ENCODE measurements at regions not wholly inside any gene's neighbourhood (a gene's known extent, or its start where the extent isn't known, plus 50 kb on each side); places are given as distances from the start of the nearest gene placed in this dataset.

DNA sequence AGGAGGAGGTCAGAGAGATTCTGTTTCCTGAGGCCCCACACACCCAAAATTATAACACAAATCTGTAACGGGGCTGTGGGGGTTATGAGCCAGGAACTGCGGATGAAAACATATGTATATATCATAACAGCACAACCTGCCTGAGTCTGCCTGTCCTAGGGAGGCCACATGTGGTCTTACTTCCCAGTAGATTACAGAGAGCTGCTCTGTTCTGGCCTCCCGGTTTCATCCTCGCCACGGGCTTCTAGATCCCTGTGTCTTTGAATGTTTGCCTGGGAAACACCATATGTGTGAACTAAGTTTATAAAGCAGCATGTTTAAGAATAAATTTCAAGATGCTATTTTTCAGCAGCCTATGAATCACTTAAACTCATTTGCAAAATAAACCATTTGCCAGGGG, 124.0 kb downstream of the TMEM200C start:
- no peaks in the 10 kb centered on the region for H3K4me1 Mint-ChIP-seq (ENCODE audit: insufficient read depth, unreplicated experiment)
- TF ChIP-seq, protein P1, sequence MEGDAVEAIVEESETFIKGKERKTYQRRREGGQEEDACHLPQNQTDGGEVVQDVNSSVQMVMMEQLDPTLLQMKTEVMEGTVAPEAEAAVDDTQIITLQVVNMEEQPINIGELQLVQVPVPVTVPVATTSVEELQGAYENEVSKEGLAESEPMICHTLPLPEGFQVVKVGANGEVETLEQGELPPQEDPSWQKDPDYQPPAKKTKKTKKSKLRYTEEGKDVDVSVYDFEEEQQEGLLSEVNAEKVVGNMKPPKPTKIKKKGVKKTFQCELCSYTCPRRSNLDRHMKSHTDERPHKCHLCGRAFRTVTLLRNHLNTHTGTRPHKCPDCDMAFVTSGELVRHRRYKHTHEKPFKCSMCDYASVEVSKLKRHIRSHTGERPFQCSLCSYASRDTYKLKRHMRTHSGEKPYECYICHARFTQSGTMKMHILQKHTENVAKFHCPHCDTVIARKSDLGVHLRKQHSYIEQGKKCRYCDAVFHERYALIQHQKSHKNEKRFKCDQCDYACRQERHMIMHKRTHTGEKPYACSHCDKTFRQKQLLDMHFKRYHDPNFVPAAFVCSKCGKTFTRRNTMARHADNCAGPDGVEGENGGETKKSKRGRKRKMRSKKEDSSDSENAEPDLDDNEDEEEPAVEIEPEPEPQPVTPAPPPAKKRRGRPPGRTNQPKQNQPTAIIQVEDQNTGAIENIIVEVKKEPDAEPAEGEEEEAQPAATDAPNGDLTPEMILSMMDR (IDR thresholded peaks at IDR 0.05; ENCODE audit: unreplicated experiment): no peak
- H3K9me3 Mint-ChIP-seq (ENCODE audit: unreplicated experiment): peaks cover 5% of the 10 kb centered on the region
- CTCF ChIA-PET: no interaction called here
- no peak overlapping the region for H3K4me3 Mint-ChIP-seq (ENCODE audit: unreplicated experiment)
- H3K27ac Mint-ChIP-seq (ENCODE audit: low read depth, unreplicated experiment): no peak overlapping the region
- no TSS peak for BruUV-seq (replicated peaks)
- no peaks in the 10 kb centered on the region for H3K36me3 Mint-ChIP-seq (ENCODE audit: insufficient read depth, unreplicated experiment)
- POLR2A ChIA-PET: no interaction called here
- no peak for DNase-seq (ENCODE audit: unreplicated experiment)
- intact Hi-C loops (cut with micrococcal nuclease): no loop called here
- H3K27me3 Mint-ChIP-seq (ENCODE audit: insufficient read depth, unreplicated experiment): no peaks in the 10 kb centered on the region

DNA sequence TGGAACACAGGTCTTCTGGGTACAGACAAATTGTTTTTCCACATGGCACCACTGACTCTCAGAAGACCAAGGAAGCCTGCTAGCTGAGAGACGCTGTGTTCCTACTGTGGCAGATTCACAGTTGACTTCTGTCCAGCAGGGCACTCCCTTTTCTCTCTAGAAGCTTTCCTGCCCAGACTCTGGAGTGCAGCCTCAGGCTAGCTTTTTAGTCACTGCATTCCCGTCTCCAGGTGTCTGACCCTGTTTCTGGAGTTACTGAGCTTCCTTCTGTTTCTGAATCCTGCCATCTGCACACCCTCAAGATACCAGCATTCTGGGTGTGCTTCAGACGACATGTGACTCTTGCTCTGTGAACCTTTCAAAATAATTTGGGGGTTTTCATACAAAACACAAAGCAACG, 125.1 kb downstream of the TMEM200C start:
- H3K4me1 Mint-ChIP-seq (ENCODE audit: insufficient read depth, unreplicated experiment): no peaks in the 10 kb centered on the region
- no peak overlapping the region for H3K27ac Mint-ChIP-seq (ENCODE audit: low read depth, unreplicated experiment)
- H3K4me3 Mint-ChIP-seq (ENCODE audit: unreplicated experiment): no peak overlapping the region
- no peaks in the 10 kb centered on the region for H3K9me3 Mint-ChIP-seq (ENCODE audit: unreplicated experiment)
- intact Hi-C loops (cut with micrococcal nuclease): no loop called here
- TF ChIP-seq, protein P1 (IDR thresholded peaks at IDR 0.05; ENCODE audit: unreplicated experiment): no peak
- H3K27me3 Mint-ChIP-seq (ENCODE audit: insufficient read depth, unreplicated experiment): no peaks in the 10 kb centered on the region
- CTCF ChIA-PET: no interaction called here
- DNase-seq (ENCODE audit: unreplicated experiment): no peak
- H3K36me3 Mint-ChIP-seq (ENCODE audit: insufficient read depth, unreplicated experiment): no peaks in the 10 kb centered on the region
- POLR2A ChIA-PET: no interaction called here
- BruUV-seq (replicated peaks): no TSS peak

DNA sequence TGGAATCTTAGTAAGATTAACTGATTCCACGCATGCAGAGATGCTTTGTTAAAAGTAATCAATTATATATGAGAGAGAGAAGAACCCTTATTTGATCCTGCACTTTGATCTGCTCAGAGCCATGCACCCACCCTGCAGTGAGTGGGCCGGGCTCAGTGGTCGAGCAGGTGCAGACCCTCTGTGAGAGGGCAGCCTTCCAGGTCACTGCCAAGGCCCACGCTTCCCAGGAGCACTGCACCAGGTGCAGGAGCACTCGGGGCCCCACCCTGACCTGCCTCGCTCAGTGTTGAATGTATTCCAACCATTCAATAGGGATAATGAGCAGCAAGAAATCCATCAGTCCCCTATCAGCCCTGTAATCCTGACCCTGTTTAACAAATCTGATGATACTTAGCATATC, 126.9 kb downstream of the TMEM200C start:
- BruUV-seq (replicated peaks): no TSS peak
- TF ChIP-seq, protein P1 (IDR thresholded peaks at IDR 0.05; ENCODE audit: unreplicated experiment): no peak
- H3K4me1 Mint-ChIP-seq (ENCODE audit: insufficient read depth, unreplicated experiment): no peaks in the 10 kb centered on the region
- peaks cover 3% of the 10 kb centered on the region for H3K27me3 Mint-ChIP-seq (ENCODE audit: insufficient read depth, unreplicated experiment)
- no peak overlapping the region for H3K4me3 Mint-ChIP-seq (ENCODE audit: unreplicated experiment)
- no peak for DNase-seq (ENCODE audit: unreplicated experiment)
- intact Hi-C loops (cut with micrococcal nuclease): no loop called here
- H3K9me3 Mint-ChIP-seq (ENCODE audit: unreplicated experiment): peaks cover 4% of the 10 kb centered on the region
- H3K36me3 Mint-ChIP-seq (ENCODE audit: insufficient read depth, unreplicated experiment): no peaks in the 10 kb centered on the region
- no peak overlapping the region for H3K27ac Mint-ChIP-seq (ENCODE audit: low read depth, unreplicated experiment)
- CTCF ChIA-PET: no interaction called here
- POLR2A ChIA-PET: no interaction called here

DNA sequence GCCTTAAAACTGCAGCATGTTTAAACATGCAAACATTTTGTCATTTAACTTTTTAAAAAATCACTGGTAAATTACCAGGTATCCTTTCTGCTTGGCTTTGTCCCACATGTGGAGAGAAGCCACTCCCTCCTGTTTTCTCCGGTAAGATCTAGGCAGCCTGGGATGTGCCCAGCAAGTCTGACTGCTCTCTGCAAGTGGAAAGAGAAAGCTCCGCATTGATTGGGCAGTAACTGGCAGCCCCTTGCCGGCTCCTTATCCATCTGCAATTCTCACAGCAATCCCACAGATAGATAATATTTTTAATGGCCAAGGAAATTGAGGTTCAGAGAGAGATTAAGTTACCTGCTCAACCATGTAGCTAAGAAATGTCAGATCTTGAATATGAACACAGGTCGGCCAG, 136.1 kb downstream of the TMEM200C start:
- intact Hi-C loops (cut with micrococcal nuclease): no loop called here
- TF ChIP-seq, protein P1 (IDR thresholded peaks at IDR 0.05; ENCODE audit: unreplicated experiment): no peak
- no TSS peak for BruUV-seq (replicated peaks)
- DNase-seq (ENCODE audit: unreplicated experiment): no peak
- Mint-ChIP-seq H3K27ac (ENCODE audit: low read depth, unreplicated experiment) (no peak overlapping the region), H3K4me3 (ENCODE audit: unreplicated experiment) (no peak overlapping the region), H3K27me3 (ENCODE audit: insufficient read depth, unreplicated experiment) (peaks cover 43% of the 10 kb centered on the region), H3K9me3 (ENCODE audit: unreplicated experiment) (peaks cover 17% of the 10 kb centered on the region), H3K4me1 (ENCODE audit: insufficient read depth, unreplicated experiment) (no peaks in the 10 kb centered on the region), H3K36me3 (ENCODE audit: insufficient read depth, unreplicated experiment) (no peaks in the 10 kb centered on the region)
- ChIA-PET POLR2A (no interaction called here), CTCF (no interaction called here)
